Fibroblast of lung (primary cell): ENCODE measurements at regions not wholly inside any gene's neighbourhood (a gene's known extent, or its start where the extent isn't known, plus 50 kb on each side); places are given as distances from the start of the nearest gene placed in this dataset.
"Not testable (repeated sequence)": the region's sequence is repeated elsewhere in the genome, so short reads cannot be mapped to it uniquely, and the experiment has no call there.

Experiments
- EZH2 ChIP-seq: IDR thresholded peaks from 2 replicates; pipeline ENCODE4 v1.5.1; 2012; ENCODE audit warnings: low read length, control low read depth, mild to moderate bottlenecking; ENCODE audit errors: missing control alignments
- TF ChIP-seq, protein P1 (sequence below), 2 donors: IDR thresholded peaks in 1 of 2; conservative IDR thresholded peaks in 1 of 2; 1 replicate in 1 of 2; 2 replicates in 1 of 2; pipeline ENCODE4 v1.5.1; 2011 to 2012; ENCODE audit warnings: low read length in 2 of 2, control low read depth in 1 of 2, inconsistent platforms in 1 of 2, low read depth in 1 of 2, mild to moderate bottlenecking in 1 of 2

DNA sequence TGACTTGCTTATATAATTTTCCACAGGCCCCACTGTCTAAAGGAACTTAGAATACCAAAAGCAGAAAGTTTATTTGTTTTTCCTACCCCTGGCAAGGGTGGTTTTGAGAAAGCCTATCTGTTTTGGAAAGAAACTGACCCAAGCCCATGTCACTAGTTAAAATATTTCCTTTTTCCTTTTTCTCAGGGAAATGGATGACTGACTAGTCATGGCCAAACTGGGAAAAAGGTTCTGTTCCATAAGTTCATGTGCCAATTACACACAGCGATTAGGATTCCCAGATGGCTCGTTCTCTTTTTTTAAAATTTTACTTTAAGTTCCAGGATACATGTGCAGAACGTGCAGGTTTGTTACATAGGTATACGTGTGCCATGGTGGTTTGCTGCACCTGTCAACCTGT, 157.8 kb downstream of the IGLL1 start:
- TF ChIP-seq, protein P1, sequence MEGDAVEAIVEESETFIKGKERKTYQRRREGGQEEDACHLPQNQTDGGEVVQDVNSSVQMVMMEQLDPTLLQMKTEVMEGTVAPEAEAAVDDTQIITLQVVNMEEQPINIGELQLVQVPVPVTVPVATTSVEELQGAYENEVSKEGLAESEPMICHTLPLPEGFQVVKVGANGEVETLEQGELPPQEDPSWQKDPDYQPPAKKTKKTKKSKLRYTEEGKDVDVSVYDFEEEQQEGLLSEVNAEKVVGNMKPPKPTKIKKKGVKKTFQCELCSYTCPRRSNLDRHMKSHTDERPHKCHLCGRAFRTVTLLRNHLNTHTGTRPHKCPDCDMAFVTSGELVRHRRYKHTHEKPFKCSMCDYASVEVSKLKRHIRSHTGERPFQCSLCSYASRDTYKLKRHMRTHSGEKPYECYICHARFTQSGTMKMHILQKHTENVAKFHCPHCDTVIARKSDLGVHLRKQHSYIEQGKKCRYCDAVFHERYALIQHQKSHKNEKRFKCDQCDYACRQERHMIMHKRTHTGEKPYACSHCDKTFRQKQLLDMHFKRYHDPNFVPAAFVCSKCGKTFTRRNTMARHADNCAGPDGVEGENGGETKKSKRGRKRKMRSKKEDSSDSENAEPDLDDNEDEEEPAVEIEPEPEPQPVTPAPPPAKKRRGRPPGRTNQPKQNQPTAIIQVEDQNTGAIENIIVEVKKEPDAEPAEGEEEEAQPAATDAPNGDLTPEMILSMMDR (conservative IDR thresholded peaks at IDR 0.05 in 1 of 2, IDR thresholded peaks at IDR 0.05 in 1 of 2; ENCODE audit: low read depth in 1 of 2, low read length in 2 of 2): not testable (repeated sequence)
- not testable (repeated sequence) for TF ChIP-seq EZH2
